Calu3 (cell line): ENCODE measurements at regions not wholly inside any gene's neighbourhood (a gene's known extent, or its start where the extent isn't known, plus 50 kb on each side); places are given as distances from the start of the nearest gene placed in this dataset.

Experiments used
- BruUV-seq: library from RNA; stranded (reverse); fragments of 400-500 nt; replicated peaks from 2 replicates; lab custom pipeline; 2021; lab: Mats Ljungman, UMichigan
- CTCF ChIA-PET: fragments of 300-600 bp; sonication (Branson Sonifier 250); formaldehyde crosslinking; loops from one replicate; lab custom pipeline; 2022; ENCODE audit warnings: antibody characterized with exemption; lab: Charles Lee
- DNase-seq: peaks from one replicate; pipeline ENCODE4 v3.0.0; 2022
- H3K27ac Mint-ChIP-seq: one replicate; pipeline ENCODE4 v1.8.0; 2022; ENCODE audit warnings: mixed read lengths; ENCODE audit not compliant: unreplicated experiment
- H3K27me3 Mint-ChIP-seq: one replicate; pipeline ENCODE4 v1.8.0; 2022; ENCODE audit warnings: mixed read lengths; ENCODE audit not compliant: unreplicated experiment
- H3K36me3 Mint-ChIP-seq: one replicate; pipeline ENCODE4 v1.8.0; 2022; ENCODE audit warnings: mild to moderate bottlenecking, moderate library complexity, mixed read lengths; ENCODE audit not compliant: insufficient read depth, unreplicated experiment
- H3K4me1 Mint-ChIP-seq: one replicate; pipeline ENCODE4 v1.8.0; 2022; ENCODE audit warnings: mild to moderate bottlenecking, low read depth, mixed read lengths; ENCODE audit not compliant: unreplicated experiment
- H3K4me3 Mint-ChIP-seq: one replicate; pipeline ENCODE4 v1.8.0; 2022; ENCODE audit warnings: mild to moderate bottlenecking, low read depth, moderate library complexity, mixed read lengths; ENCODE audit not compliant: unreplicated experiment
- H3K9me3 Mint-ChIP-seq: one replicate; pipeline ENCODE4 v1.8.0; 2022; ENCODE audit warnings: low read depth, mixed read lengths; ENCODE audit not compliant: unreplicated experiment
- CTCF ChIP-seq: fragments of 200-600 bp; IDR thresholded peaks from one replicate; pipeline ENCODE4 v1.8.0; 2022; ENCODE audit warnings: antibody characterized with exemption; ENCODE audit not compliant: unreplicated experiment
- intact Hi-C: fragments of 100-400 bp; cut with micrococcal nuclease; formaldehyde crosslinking; loops from one replicate; pipeline ENCODE4 v1.10.0; 2022; ENCODE audit not compliant: unreplicated experiment

- peaks cover 8% of the 10 kb centered on the region for H3K9me3 Mint-ChIP-seq
- no peaks in the 10 kb centered on the region for H3K4me1 Mint-ChIP-seq
- H3K27me3 Mint-ChIP-seq = no peaks in the 10 kb centered on the region
- TF ChIP-seq CTCF = no peak
- DNase-seq = no peak
- H3K4me3 Mint-ChIP-seq = no peak overlapping the region
- no TSS peak for BruUV-seq
- H3K27ac Mint-ChIP-seq = no peak overlapping the region
- CTCF ChIA-PET = no interaction called here
- intact Hi-C loops = no loop called here
- H3K36me3 Mint-ChIP-seq = no peaks in the 10 kb centered on the region
Observed at GRCh38 chr17:13743906-13744305, 142.2 kb upstream of the HS3ST3A1 start.

DNA sequence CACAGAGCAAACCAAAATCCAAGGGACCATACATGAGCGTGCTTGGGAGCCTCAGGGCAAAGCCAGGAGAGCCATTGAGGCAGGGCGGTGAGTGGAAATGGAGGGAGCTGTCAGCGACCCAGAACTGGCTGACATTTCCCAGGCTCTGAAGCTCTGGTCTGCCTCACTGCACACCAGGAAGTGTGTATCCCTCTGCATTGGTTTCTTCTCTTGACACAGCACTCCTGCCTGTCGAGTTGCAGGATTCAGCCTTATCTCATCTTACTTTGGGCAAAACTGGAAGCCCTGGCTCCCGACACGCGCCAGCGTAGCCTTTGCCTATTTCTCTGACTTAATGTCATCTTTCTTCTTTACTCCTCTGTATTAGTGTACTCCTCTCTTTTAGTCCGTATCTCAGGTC is 144.7 kb upstream of the HS3ST3A1 start:
- CTCF ChIA-PET = no interaction called here
- Mint-ChIP-seq H3K36me3 (no peaks in the 10 kb centered on the region), H3K27ac (no peak overlapping the region), H3K9me3 (peaks cover 16% of the 10 kb centered on the region), H3K27me3 (no peaks in the 10 kb centered on the region), H3K4me1 (no peaks in the 10 kb centered on the region), H3K4me3 (no peak overlapping the region)
- no peak for TF ChIP-seq CTCF
- no TSS peak for BruUV-seq
- no peak for DNase-seq
- intact Hi-C loops = no loop called here

GRCh38 chr17:13749166-13749890 is 147.6 kb upstream of the HS3ST3A1 start:
- CTCF ChIA-PET = no interaction called here
- no TSS peak for BruUV-seq
- Mint-ChIP-seq H3K4me1 (no peaks in the 10 kb centered on the region), H3K36me3 (no peaks in the 10 kb centered on the region), H3K4me3 (no peak overlapping the region), H3K27me3 (no peaks in the 10 kb centered on the region), H3K9me3 (peaks cover 17% of the 10 kb centered on the region), H3K27ac (no peak overlapping the region)
- intact Hi-C loops = no loop called here
- DNase-seq = no peak
- TF ChIP-seq CTCF = no peak

- no peak for TF ChIP-seq CTCF
- CTCF ChIA-PET = no interaction called here
- no peak overlapping the region for H3K27ac Mint-ChIP-seq
- no peaks in the 10 kb centered on the region for H3K4me1 Mint-ChIP-seq
- intact Hi-C loops = loop anchor here (10.0 kb wide), 1 partner anchor 555 kb away; the partner anchor contains the start of gene HS3ST3B1
- BruUV-seq = no TSS peak
- no peaks in the 10 kb centered on the region for H3K27me3 Mint-ChIP-seq
- DNase-seq = no peak
- no peaks in the 10 kb centered on the region for H3K36me3 Mint-ChIP-seq
- H3K4me3 Mint-ChIP-seq = no peak overlapping the region
- peaks cover 15% of the 10 kb centered on the region for H3K9me3 Mint-ChIP-seq
Observed at GRCh38 chr17:13749891-13750235, 148.1 kb upstream of the HS3ST3A1 start.
